Naive thymus-derived CD8-positive, alpha-beta T cell (primary cell): ENCODE measurements at regions not wholly inside any gene's neighbourhood (a gene's known extent, or its start where the extent isn't known, plus 50 kb on each side); places are given as distances from the start of the nearest gene placed in this dataset.
A peak's percentile ranks its signal among the peaks of the same experiment; 100 is the strongest.

ENCODE experiments used
- ATAC-seq, 2 donors: fragments of 150-1000 bp; cut with Tn5 transposase in 1 of 2; sonication (Bioruptor Pico), chemical (Tn5 transposase) in 1 of 2; 1 replicate in 1 of 2; 2 replicates in 1 of 2; pipeline ENCODE4 v1.10.0; 2021; ENCODE audit warnings: mild to moderate bottlenecking in 2 of 2, moderate library complexity in 2 of 2
- POLR2A ChIA-PET: fragments of 350-600 bp; sonication (Branson Sonifier 250); formaldehyde crosslinking; loops from one replicate; lab custom pipeline; 2021; ENCODE audit warnings: antibody characterized with exemption; lab: Charles Lee
- DNase-seq, 10 donors: peaks; one replicate each; pipeline versions ENCODE4 v3.0.0 to v3.0.0-alpha.2; 2020 to 2022
- H3K27ac Mint-ChIP-seq, 10 donors: one replicate each; pipeline ENCODE4 v1.8.0; 2020 to 2022; ENCODE audit warnings: mild to moderate bottlenecking in 10 of 10, mixed read lengths in 10 of 10, moderate library complexity in 4 of 10, inconsistent platforms in 1 of 10
- H3K27me3 Mint-ChIP-seq, 5 donors: one replicate each; pipeline ENCODE4 v1.8.0; 2021 to 2022; ENCODE audit warnings: mixed read lengths in 5 of 5
- H3K36me3 Mint-ChIP-seq, 3 donors: one replicate each; pipeline ENCODE4 v1.8.0; 2020 to 2022; ENCODE audit warnings: mixed read lengths in 3 of 3, mild to moderate bottlenecking in 2 of 3, inconsistent platforms in 1 of 3
- H3K4me1 Mint-ChIP-seq, 4 donors: one replicate each; pipeline ENCODE4 v1.8.0; 2021 to 2022; ENCODE audit warnings: mixed read lengths in 4 of 4
- H3K4me3 Mint-ChIP-seq, 10 donors: one replicate each; pipeline ENCODE4 v1.8.0; 2020 to 2022; ENCODE audit warnings: mild to moderate bottlenecking in 10 of 10, mixed read lengths in 10 of 10, moderate library complexity in 6 of 10, inconsistent platforms in 1 of 10
- H3K9me3 Mint-ChIP-seq, 9 donors: one replicate each; pipeline ENCODE4 v1.8.0; 2020 to 2022; ENCODE audit warnings: mixed read lengths in 9 of 9, mild to moderate bottlenecking in 3 of 9, inconsistent platforms in 1 of 9, moderate library complexity in 1 of 9

DNA sequence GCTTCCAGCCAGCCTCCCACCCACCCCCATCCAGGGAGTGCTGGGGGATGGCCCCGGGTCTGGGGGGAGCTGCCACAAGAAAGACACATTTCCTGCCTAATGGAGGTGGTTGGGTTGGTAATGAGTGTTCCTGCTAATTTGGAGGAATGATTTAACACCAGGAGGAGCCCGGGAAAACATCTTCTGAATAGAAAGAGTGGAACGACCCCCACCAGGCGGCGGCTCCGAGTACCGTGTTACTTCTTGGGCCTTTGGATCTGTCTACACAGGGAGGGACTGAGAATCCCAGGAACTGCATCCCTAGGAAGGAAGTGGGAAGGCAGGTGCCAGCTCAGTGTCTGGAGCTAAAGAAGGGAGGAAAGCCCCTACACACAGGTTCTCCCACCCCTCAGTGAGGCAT lies 64.6 kb downstream of the TSPAN17 start:
- peaks cover 0 to 8% (median 2%) of the 10 kb centered on the region in 3 donors for H3K36me3 Mint-ChIP-seq
- POLR2A ChIA-PET, result no interaction called here
- no peak overlapping the region for H3K27ac Mint-ChIP-seq
- H3K9me3 Mint-ChIP-seq, result peaks cover 0 to 21% (median 8%) of the 10 kb centered on the region in 9 donors
- no peak for ATAC-seq
- peaks cover 0 to 1% (median 0%) of the 10 kb centered on the region in 4 donors for H3K4me1 Mint-ChIP-seq
- no peak overlapping the region for H3K4me3 Mint-ChIP-seq
- DNase-seq, result no peak
- H3K27me3 Mint-ChIP-seq, result peaks cover 12 to 68% (median 28%) of the 10 kb centered on the region in 5 donors

DNA sequence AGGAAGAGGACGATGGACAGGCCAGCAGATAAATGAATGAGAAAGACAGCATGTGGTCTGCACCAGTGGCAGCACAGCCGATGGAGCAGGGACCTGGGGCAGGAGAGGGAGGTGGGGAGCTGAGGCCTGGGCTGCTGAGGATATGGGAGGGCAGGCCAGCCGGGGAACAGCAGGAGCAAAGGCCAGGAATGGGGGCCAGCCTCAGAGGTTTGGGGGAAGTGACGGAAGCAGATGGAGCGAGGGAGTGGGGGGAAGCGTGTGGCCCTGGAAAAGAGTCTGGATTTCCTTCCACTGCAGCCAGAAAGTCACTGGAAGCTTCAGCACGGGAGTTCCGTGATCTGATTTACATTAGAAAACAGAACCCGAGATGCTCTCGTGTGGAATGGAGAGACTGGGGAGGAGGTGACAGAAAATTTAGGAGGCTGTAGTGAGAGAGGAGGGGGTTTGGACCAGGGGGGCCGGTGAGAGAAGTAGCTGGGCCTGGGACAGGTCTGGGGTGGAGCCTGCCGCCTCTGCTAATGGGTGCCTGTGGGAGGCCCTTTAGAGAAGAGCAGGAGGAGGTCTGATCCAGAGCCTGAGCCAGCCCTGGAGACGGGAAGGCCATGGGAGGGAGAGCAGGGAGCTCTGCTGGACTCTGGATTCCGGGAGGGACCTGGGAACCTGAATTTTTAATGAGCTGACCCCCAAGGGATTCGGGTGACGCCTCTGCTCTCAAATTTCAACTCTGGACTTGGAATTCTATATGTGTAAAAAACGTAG lies 65.4 kb downstream of the TSPAN17 start:
- no peak for ATAC-seq
- DNase-seq, result no peak
- no peak overlapping the region for H3K4me3 Mint-ChIP-seq
- peaks cover 0 to 21% (median 8%) of the 10 kb centered on the region in 9 donors for H3K9me3 Mint-ChIP-seq
- peaks cover 0 to 1% (median 0%) of the 10 kb centered on the region in 4 donors for H3K4me1 Mint-ChIP-seq
- peaks cover 13 to 77% (median 26%) of the 10 kb centered on the region in 5 donors for H3K27me3 Mint-ChIP-seq
- peaks cover 0 to 8% (median 2%) of the 10 kb centered on the region in 3 donors for H3K36me3 Mint-ChIP-seq
- POLR2A ChIA-PET, result no interaction called here
- peak overlapping the region in 1 of 10 donors; percentile 4 for H3K27ac Mint-ChIP-seq

DNA sequence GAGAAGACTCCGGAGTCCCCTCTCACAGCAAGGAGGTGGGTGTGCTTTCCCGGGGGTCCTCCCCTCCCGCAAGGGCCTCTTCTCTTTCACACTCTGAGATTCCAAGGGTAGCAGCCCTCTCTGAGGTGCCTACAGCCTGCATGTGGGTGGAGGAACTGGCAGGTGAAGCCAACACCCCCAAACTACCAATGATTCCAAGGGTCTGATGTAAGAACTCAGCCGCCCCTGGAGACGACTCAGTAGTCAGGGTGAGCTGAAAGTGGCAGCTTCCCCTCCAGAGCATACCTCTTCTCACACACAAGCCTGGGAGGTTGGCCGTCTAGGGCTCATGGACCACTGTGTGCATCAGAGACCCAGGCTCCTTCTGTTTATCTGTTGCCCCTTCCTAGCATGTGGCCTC lies 66.1 kb downstream of the TSPAN17 start:
- peaks cover 0 to 21% (median 8%) of the 10 kb centered on the region in 9 donors for H3K9me3 Mint-ChIP-seq
- DNase-seq (no peak), ATAC-seq (no peak)
- H3K4me1 Mint-ChIP-seq, result peaks cover 0 to 1% (median 0%) of the 10 kb centered on the region in 4 donors
- peaks cover 0 to 8% (median 2%) of the 10 kb centered on the region in 3 donors for H3K36me3 Mint-ChIP-seq
- POLR2A ChIA-PET, result no interaction called here
- H3K4me3 Mint-ChIP-seq, result no peak overlapping the region
- H3K27ac Mint-ChIP-seq, result no peak overlapping the region
- peaks cover 13 to 84% (median 29%) of the 10 kb centered on the region in 5 donors for H3K27me3 Mint-ChIP-seq

DNA sequence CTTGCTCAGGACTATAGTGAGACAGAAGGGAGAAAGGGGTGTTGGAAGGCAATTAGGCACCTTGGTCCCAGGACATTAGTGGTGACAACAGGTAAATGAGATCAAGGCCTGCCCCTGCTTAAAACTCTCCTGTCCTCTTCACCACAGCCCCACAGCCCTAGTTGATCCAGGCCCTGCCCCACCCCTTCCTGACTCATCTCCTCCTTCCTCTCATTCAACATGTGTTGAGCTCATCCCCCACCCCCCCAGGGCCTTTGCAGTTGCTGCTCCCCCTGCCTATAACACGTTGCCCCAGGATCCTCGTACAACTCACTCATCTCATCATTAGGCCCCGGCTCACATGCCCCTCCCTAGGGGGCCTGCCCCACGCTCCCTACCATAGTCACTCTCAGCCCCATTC lies 66.8 kb downstream of the TSPAN17 start:
- no peak overlapping the region for H3K4me3 Mint-ChIP-seq
- no peak overlapping the region for H3K27ac Mint-ChIP-seq
- peaks cover 0 to 8% (median 2%) of the 10 kb centered on the region in 3 donors for H3K36me3 Mint-ChIP-seq
- no peak for DNase-seq
- H3K9me3 Mint-ChIP-seq, result peaks cover 0 to 21% (median 8%) of the 10 kb centered on the region in 9 donors
- peaks cover 15 to 84% (median 33%) of the 10 kb centered on the region in 5 donors for H3K27me3 Mint-ChIP-seq
- POLR2A ChIA-PET, result no interaction called here
- H3K4me1 Mint-ChIP-seq, result peaks cover 0 to 1% (median 0%) of the 10 kb centered on the region in 4 donors
- no peak for ATAC-seq

DNA sequence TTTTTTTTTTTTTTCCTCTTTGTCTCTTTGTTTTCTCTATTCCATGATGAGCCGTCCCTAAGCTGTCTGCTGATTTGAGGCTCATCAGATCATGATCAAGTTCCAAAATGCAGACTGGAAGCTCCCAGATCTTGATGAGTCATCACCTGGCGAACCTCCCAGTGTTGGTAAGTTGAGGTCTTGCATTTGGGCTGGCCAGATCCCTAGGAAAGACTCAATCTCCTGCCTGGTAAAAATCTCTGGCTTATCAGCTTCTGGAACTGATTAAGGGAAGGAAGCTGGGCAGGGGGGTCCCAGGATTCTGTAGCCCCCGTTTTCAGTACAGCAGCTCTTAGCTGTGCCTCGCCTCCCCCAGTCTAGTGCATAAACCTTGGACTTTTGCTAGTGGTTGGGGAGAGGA lies 69.0 kb downstream of the TSPAN17 start:
- DNase-seq (no peak), ATAC-seq (no peak)
- H3K4me1 Mint-ChIP-seq, result peaks cover 0 to 1% (median under 1%) of the 10 kb centered on the region in 4 donors
- H3K9me3 Mint-ChIP-seq, result peaks cover 0 to 21% (median 8%) of the 10 kb centered on the region in 9 donors
- peaks cover 0 to 8% (median 2%) of the 10 kb centered on the region in 3 donors for H3K36me3 Mint-ChIP-seq
- H3K4me3 Mint-ChIP-seq, result no peak overlapping the region
- POLR2A ChIA-PET, result no interaction called here
- no peak overlapping the region for H3K27ac Mint-ChIP-seq
- peaks cover 18 to 74% (median 37%) of the 10 kb centered on the region in 5 donors for H3K27me3 Mint-ChIP-seq

DNA sequence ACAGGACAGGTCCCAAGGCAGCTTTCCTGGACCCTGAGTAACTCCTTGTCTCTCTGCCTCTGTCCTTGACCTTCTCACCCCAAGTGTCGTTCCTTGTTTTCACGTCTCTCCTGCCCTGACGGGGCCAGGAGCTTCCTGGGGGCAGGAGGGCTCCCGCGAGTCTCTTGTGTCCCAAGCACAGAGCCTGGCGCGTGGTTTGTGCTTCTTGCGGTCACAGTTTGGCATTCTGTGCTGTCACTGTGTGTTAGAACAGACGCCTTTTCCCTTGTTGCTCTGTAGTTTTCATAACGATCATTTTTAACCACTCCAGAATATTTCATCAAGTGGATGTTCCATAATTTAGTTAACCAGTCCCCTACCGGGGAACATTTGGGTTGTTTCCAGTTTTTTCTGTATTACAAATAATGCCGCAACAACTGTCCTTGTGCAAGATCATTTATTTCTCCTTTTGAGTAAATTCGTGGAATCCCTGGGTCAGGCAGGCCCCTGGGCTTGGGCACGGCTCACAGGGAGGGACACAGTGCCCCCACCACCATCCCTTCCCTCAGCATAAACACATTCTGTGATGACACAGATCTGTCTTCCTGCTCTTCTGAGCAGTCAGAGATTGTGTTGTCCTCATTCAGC lies 71.9 kb downstream of the TSPAN17 start:
- no peak overlapping the region for H3K4me3 Mint-ChIP-seq
- H3K4me1 Mint-ChIP-seq, result peaks cover 0 to 18% (median 0%) of the 10 kb centered on the region in 4 donors
- POLR2A ChIA-PET, result no interaction called here
- H3K36me3 Mint-ChIP-seq, result peaks cover 0 to 8% (median 2%) of the 10 kb centered on the region in 3 donors
- H3K9me3 Mint-ChIP-seq, result peaks cover 0 to 15% (median 3%) of the 10 kb centered on the region in 9 donors
- H3K27ac Mint-ChIP-seq, result peak overlapping the region in 1 of 10 donors; percentile 36
- peaks cover 15 to 72% (median 33%) of the 10 kb centered on the region in 5 donors for H3K27me3 Mint-ChIP-seq
- ATAC-seq (no peak), DNase-seq (no peak)

DNA sequence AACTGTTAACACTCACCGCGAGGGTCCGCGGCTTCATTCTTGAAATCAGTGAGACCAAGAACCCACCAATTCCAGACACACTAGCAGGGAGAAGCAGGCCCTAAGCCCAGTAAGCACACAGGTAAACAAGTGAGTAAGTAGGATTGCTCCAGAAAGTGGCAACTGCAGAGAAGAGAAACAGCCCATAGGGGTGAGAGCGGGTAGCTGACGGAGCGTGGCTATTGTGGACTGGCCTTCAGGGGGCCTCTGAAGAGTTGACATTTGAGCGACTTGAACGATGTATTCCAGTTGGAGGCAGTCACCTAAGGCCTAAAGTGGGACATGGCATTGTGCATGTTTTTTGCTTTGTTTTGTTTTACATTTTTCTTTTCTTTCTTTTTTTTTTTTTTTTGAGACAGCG lies 74.2 kb downstream of the TSPAN17 start:
- H3K36me3 Mint-ChIP-seq, result no peaks in the 10 kb centered on the region
- POLR2A ChIA-PET, result no interaction called here
- DNase-seq (no peak), ATAC-seq (no peak)
- no peak overlapping the region for H3K4me3 Mint-ChIP-seq
- H3K9me3 Mint-ChIP-seq, result peaks cover 0 to 2% (median 0%) of the 10 kb centered on the region in 9 donors
- peaks cover 9 to 79% (median 36%) of the 10 kb centered on the region in 5 donors for H3K27me3 Mint-ChIP-seq
- peaks cover 0 to 29% (median 0%) of the 10 kb centered on the region in 4 donors for H3K4me1 Mint-ChIP-seq
- H3K27ac Mint-ChIP-seq, result no peak overlapping the region

DNA sequence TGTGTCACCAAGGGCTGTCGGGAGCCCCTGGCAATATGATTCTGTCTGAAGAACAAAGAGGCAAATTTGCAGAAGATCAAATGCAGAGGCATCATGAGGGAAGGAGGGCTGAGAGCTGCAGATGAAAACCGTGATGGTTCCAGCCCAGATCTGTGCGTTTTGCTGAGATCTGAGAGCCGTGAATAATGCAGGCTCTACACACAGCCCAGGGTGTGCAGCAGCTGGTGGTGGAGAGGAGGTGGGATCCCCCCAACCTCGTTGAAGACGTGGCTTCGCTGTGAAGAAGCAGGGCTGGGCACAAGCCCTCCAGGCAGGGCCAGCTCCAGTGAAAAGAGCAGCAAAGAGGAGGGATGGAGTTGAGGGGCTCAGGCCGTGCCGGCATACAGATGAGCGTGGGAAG lies 75.5 kb downstream of the TSPAN17 start:
- peak overlapping the region in 2 of 10 donors; percentile 47 to 71 for H3K27ac Mint-ChIP-seq
- ATAC-seq (no peak), DNase-seq (no peak)
- H3K36me3 Mint-ChIP-seq, result no peaks in the 10 kb centered on the region
- H3K9me3 Mint-ChIP-seq, result peaks cover 0 to 2% (median 0%) of the 10 kb centered on the region in 9 donors
- H3K27me3 Mint-ChIP-seq, result peaks cover 8 to 79% (median 37%) of the 10 kb centered on the region in 5 donors
- H3K4me3 Mint-ChIP-seq, result no peak overlapping the region
- H3K4me1 Mint-ChIP-seq, result peaks cover 0 to 34% (median 0%) of the 10 kb centered on the region in 4 donors
- POLR2A ChIA-PET, result no interaction called here

DNA sequence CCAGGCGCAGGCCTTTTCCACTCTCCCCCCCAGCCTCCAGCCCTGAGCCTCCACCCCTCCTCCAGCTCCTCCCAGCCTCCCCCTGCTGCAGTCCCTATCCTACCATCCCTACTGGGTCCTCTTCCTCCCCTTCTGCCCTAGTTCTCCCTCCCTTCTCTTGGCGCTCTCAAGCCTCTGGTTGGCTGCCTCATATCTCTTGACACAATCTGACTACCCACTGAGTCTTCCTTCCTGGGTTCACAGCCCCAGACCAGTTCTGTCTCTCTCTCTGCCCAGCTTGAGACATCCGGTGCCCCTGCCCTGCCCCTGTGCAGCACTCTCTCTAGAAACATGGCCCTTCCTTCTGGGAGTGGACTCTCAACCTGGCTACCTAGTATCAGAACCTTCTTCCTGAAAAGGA lies 76.2 kb downstream of the TSPAN17 start:
- peaks cover 0 to 34% (median 0%) of the 10 kb centered on the region in 4 donors for H3K4me1 Mint-ChIP-seq
- H3K36me3 Mint-ChIP-seq, result no peaks in the 10 kb centered on the region
- ATAC-seq (no peak), DNase-seq (no peak)
- H3K9me3 Mint-ChIP-seq, result peaks cover 0 to 2% (median 0%) of the 10 kb centered on the region in 9 donors
- H3K27ac Mint-ChIP-seq, result peak overlapping the region in 2 of 10 donors; percentile 59 to 86
- H3K27me3 Mint-ChIP-seq, result peaks cover 8 to 77% (median 38%) of the 10 kb centered on the region in 5 donors
- POLR2A ChIA-PET, result no interaction called here
- peak overlapping the region in 2 of 10 donors; percentile 4 to 39 for H3K4me3 Mint-ChIP-seq

DNA sequence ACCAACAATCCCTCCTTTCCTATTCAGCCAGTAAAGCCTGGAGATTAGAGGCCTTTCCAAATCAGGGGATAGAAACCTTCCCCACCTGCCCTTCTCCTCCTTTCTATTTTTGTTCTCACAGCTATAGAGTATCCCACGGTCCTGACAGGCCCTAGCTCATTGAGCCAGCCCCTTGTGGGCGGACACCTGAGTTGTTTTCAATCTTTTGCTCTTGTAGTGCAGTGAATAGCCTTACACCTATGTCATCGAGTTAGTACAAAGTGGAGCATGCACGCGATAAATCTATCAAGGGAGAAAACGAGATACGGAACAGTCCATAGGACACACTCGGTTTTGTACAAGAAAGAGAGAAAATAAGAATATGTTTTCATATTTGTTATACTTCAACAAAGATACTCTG lies 77.2 kb downstream of the TSPAN17 start:
- H3K4me1 Mint-ChIP-seq, result peaks cover 0 to 34% (median 0%) of the 10 kb centered on the region in 4 donors
- no peak overlapping the region for H3K27ac Mint-ChIP-seq
- H3K9me3 Mint-ChIP-seq, result peaks cover 0 to 6% (median 0%) of the 10 kb centered on the region in 9 donors
- peaks cover 8 to 77% (median 38%) of the 10 kb centered on the region in 5 donors for H3K27me3 Mint-ChIP-seq
- DNase-seq, result no peak
- POLR2A ChIA-PET, result no interaction called here
- no peak for ATAC-seq
- H3K36me3 Mint-ChIP-seq, result no peaks in the 10 kb centered on the region
- H3K4me3 Mint-ChIP-seq, result no peak overlapping the region

DNA sequence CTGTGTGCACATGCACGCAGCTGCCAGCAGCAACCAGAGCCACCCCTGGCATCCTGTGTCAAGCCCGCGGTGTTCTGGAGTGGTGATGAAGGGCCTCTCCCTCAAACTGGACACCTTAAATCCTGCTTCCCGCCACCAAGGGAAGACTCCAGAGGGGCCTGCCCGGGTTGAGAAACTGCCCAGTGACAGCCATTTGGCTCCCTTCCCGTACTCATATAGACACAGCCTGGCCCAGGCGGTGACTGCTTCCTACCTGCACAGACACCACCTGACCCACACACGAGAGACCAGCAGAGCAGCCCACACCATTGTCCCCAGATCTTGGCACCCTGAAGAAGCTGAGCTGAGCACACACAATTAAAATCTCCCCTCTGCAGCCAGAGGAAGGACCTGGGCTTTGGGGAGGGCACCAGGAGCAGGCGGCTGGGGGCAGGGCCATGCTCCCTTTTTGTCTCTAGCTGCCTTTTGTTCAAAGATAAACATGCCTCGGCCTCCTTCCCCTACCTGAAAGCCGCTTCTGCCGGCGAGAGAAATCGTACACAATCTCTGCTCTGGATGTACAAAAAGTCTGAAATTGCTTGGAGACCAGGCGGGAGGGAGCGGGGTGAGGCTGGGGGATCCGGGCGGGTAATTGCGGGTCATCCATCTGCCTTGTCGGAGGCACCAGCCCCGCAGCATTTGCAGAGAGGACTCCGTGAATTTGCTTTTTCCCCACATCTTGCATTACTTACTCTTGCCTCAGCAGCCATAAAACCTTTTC lies 78.4 kb downstream of the TSPAN17 start:
- POLR2A ChIA-PET, result no interaction called here
- Mint-ChIP-seq H3K36me3 (no peaks in the 10 kb centered on the region), H3K4me3 (no peak overlapping the region), H3K27me3 (peaks cover 8 to 83% (median 43%) of the 10 kb centered on the region in 5 donors), H3K9me3 (peaks cover 0 to 6% (median 0%) of the 10 kb centered on the region in 9 donors), H3K4me1 (peaks cover 0 to 34% (median 0%) of the 10 kb centered on the region in 4 donors), H3K27ac (no peak overlapping the region)
- no peak for DNase-seq
- ATAC-seq, result no peak

DNA sequence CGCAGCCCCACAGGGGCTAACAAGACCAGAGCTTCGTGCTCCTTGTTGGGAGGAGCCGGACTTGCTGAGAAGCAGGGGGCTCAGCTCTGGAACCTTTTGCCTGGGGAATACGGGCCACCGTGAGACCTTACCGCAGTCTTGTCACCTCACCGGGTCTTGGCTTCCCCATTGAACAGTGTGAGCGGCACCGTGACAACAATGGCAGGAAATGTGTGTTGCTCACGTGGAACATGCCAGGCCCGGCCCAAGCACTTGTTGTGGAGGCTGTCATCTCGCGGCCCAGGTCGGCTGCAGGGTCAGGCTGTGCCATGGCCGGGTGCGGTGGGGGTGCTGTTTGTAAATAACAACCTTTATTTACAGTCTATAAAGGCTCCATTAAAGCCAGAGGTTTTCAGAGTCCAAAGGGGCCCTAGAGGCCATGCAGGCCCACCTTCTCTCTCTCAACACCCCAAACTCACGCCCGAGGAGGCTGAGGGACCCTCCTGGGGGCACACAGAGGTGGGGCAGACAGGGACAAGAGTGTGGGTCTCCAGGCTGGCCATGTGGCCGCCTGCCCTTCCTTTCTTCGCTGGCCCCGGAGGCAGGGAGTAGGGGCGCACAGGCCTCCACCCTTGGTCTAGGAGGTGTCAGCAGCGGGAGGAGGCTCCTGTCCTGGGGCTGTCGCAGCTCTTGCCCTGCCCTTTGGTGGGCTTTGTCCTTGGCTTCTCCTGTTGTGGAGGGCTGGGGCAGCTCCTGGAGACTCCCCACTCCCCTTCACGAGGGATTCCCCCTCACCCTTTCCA lies 79.7 kb downstream of the TSPAN17 start:
- no peak overlapping the region for H3K27ac Mint-ChIP-seq
- peaks cover 8 to 77% (median 47%) of the 10 kb centered on the region in 5 donors for H3K27me3 Mint-ChIP-seq
- peaks cover 0 to 6% (median 0%) of the 10 kb centered on the region in 9 donors for H3K9me3 Mint-ChIP-seq

More for the DNA sequence above, 79.7 kb downstream of the TSPAN17 start:
- no peak for ATAC-seq
- Mint-ChIP-seq H3K4me3 (no peak overlapping the region), H3K36me3 (no peaks in the 10 kb centered on the region), H3K4me1 (peaks cover 0 to 31% (median 0%) of the 10 kb centered on the region in 4 donors)
- POLR2A ChIA-PET, result no interaction called here
- DNase-seq, result no peak
